ENCODE measurements at regions not wholly inside any gene's neighbourhood (a gene's known extent, or its start where the extent isn't known, plus 50 kb on each side); places are given as distances from the start of the nearest gene placed in this dataset.

- TF ChIP-seq POLR2AphosphoS5 (IDR thresholded peaks at IDR 0.05; ENCODE audit: low read depth, low read length) (no peak), TAF1 (IDR thresholded peaks at IDR 0.05; ENCODE audit: borderline replicate concordance, insufficient read depth, low read length) (no peak), SIN3A (IDR thresholded peaks at IDR 0.05; ENCODE audit: borderline replicate concordance, insufficient read depth, low read length) (no peak), FOXP2 (optimal IDR thresholded peaks at IDR 0.05; ENCODE audit: borderline replicate concordance, extremely low read depth, extremely low read length, insufficient read depth) (no peak)
- TF ChIP-seq, protein P1, sequence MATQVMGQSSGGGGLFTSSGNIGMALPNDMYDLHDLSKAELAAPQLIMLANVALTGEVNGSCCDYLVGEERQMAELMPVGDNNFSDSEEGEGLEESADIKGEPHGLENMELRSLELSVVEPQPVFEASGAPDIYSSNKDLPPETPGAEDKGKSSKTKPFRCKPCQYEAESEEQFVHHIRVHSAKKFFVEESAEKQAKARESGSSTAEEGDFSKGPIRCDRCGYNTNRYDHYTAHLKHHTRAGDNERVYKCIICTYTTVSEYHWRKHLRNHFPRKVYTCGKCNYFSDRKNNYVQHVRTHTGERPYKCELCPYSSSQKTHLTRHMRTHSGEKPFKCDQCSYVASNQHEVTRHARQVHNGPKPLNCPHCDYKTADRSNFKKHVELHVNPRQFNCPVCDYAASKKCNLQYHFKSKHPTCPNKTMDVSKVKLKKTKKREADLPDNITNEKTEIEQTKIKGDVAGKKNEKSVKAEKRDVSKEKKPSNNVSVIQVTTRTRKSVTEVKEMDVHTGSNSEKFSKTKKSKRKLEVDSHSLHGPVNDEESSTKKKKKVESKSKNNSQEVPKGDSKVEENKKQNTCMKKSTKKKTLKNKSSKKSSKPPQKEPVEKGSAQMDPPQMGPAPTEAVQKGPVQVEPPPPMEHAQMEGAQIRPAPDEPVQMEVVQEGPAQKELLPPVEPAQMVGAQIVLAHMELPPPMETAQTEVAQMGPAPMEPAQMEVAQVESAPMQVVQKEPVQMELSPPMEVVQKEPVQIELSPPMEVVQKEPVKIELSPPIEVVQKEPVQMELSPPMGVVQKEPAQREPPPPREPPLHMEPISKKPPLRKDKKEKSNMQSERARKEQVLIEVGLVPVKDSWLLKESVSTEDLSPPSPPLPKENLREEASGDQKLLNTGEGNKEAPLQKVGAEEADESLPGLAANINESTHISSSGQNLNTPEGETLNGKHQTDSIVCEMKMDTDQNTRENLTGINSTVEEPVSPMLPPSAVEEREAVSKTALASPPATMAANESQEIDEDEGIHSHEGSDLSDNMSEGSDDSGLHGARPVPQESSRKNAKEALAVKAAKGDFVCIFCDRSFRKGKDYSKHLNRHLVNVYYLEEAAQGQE (IDR thresholded peaks at IDR 0.05; ENCODE audit: insufficient read depth in 1 of 2, low read depth in 2 of 2, low read length in 2 of 2) = no peak
Observed at GRCh38 chr10:43710772-43711471, 62.2 kb upstream of the ZNF32 start.
